Neural cell (in vitro differentiated cells): ENCODE measurements at regions not wholly inside any gene's neighbourhood (a gene's known extent, or its start where the extent isn't known, plus 50 kb on each side); places are given as distances from the start of the nearest gene placed in this dataset.

Experiments used
- H2AFZ ChIP-seq: fragments of 200-600, 300-800 bp; sonication (generic), shearing (Covaris generic); 2 replicates; pipeline ENCODE4 v1.6.0; 2014; ENCODE audit warnings: low read depth, mild to moderate bottlenecking, antibody characterized with exemption, low read length, moderate library complexity
- H3F3A ChIP-seq: fragments of 200-600 bp; shearing (Covaris generic); 2 replicates; pipeline ENCODE4 v1.6.1; 2016; ENCODE audit warnings: mild to moderate bottlenecking, moderate library complexity, mixed read lengths, antibody characterized with exemption, low read length; ENCODE audit not compliant: insufficient read depth, poor library complexity, severe bottlenecking
- H3K27ac ChIP-seq: fragments of 200-600, 300-800 bp; sonication (generic), shearing (Covaris generic); 2 replicates; pipeline ENCODE4 v1.5.1; 2014; ENCODE audit warnings: mild to moderate bottlenecking, low read length, moderate library complexity
- H3K27me3 ChIP-seq: fragments of 300-800, 200-600 bp; sonication (generic), shearing (Covaris generic); 2 replicates; pipeline ENCODE4 v1.6.0; 2014; ENCODE audit warnings: mild to moderate bottlenecking, low read depth, low read length, moderate library complexity; ENCODE audit not compliant: insufficient read depth
- H3K36me3 ChIP-seq: fragments of 300-800, 200-600 bp; sonication (generic), shearing (Covaris generic); 2 replicates; pipeline ENCODE4 v1.5.1; 2014; ENCODE audit warnings: mild to moderate bottlenecking, antibody characterized with exemption, low read length, moderate library complexity; ENCODE audit not compliant: insufficient read depth
- H3K4me2 ChIP-seq: fragments of 300-800, 200-600 bp; sonication (generic), shearing (Covaris generic); 2 replicates; pipeline ENCODE4 v1.6.0; 2014; ENCODE audit warnings: mild to moderate bottlenecking, low read length
- H3K4me3 ChIP-seq: fragments of 300-800, 200-600 bp; sonication (generic), shearing (Covaris generic); 2 replicates; pipeline ENCODE4 v1.5.1; 2014; ENCODE audit warnings: mild to moderate bottlenecking, low read length, moderate library complexity
- H3K79me2 ChIP-seq: fragments of 200-600 bp; shearing (Covaris generic); replicated peaks from 2 replicates; pipeline ENCODE4 v1.6.0; 2014; ENCODE audit warnings: mild to moderate bottlenecking, low read length, moderate library complexity; ENCODE audit not compliant: insufficient read depth
- H3K9ac ChIP-seq: fragments of 300-800, 200-600 bp; sonication (generic), shearing (Covaris generic); 2 replicates; pipeline ENCODE4 v1.6.1; 2016; ENCODE audit warnings: mild to moderate bottlenecking, low read length, mixed read lengths
- H3K9me2 ChIP-seq: fragments of 200-600 bp; shearing (Covaris generic); 2 replicates; pipeline ENCODE4 v1.6.1; 2016; ENCODE audit warnings: mild to moderate bottlenecking, low read length, mixed read lengths; ENCODE audit not compliant: insufficient read depth
- H3K9me3 ChIP-seq: fragments of 200-600, 300-800 bp; sonication (generic), shearing (Covaris generic); 2 replicates; pipeline ENCODE4 v1.6.1; 2016; ENCODE audit warnings: mild to moderate bottlenecking, mixed run types, low read length, moderate library complexity, mixed read lengths
- H4K20me1 ChIP-seq: fragments of 200-600 bp; shearing (Covaris generic); 2 replicates; pipeline ENCODE4 v1.6.1; 2016; ENCODE audit warnings: mild to moderate bottlenecking, mixed run types; ENCODE audit not compliant: insufficient read depth
- CTCF ChIP-seq: fragments of 450-650 bp; IDR thresholded peaks from 2 replicates; pipeline ENCODE4 v1.5.1; 2014; ENCODE audit warnings: antibody characterized with exemption, mild to moderate bottlenecking, moderate library complexity; ENCODE audit not compliant: poor library complexity, severe bottlenecking
- EP300 ChIP-seq: fragments of 450-650 bp; conservative IDR thresholded peaks from 2 replicates; pipeline ENCODE4 v1.6.1; 2014; ENCODE audit warnings: antibody characterized with exemption, mild to moderate bottlenecking, moderate library complexity; ENCODE audit not compliant: poor library complexity, severe bottlenecking
- EZH2 ChIP-seq: fragments of 200-600, 300-800 bp; shearing (Covaris generic), sonication (generic); IDR thresholded peaks from 2 replicates; pipeline ENCODE4 v1.6.1; 2014; ENCODE audit warnings: antibody characterized with exemption, low read length, borderline replicate concordance, mild to moderate bottlenecking; ENCODE audit not compliant: insufficient read depth, poor library complexity, severe bottlenecking
- MXI1 ChIP-seq: fragments of 450-650 bp; conservative IDR thresholded peaks from 2 replicates; pipeline ENCODE4 v1.6.1; 2014; ENCODE audit warnings: antibody characterized with exemption, mild to moderate bottlenecking; ENCODE audit not compliant: poor library complexity, severe bottlenecking
- POLR2AphosphoS5 ChIP-seq: IDR thresholded peaks from 2 replicates; pipeline ENCODE4 v1.6.1; 2012
- RAD21 ChIP-seq: fragments of 450-650 bp; conservative IDR thresholded peaks from 2 replicates; pipeline ENCODE4 v1.6.1; 2014; ENCODE audit warnings: antibody characterized with exemption, mild to moderate bottlenecking, moderate library complexity
- REST ChIP-seq: IDR thresholded peaks from 2 replicates; pipeline ENCODE4 v1.6.1; 2012; ENCODE audit warnings: borderline replicate concordance
- SMC3 ChIP-seq: fragments of 450-650 bp; conservative IDR thresholded peaks from 2 replicates; pipeline ENCODE4 v1.6.1; 2014; ENCODE audit warnings: antibody characterized with exemption, mild to moderate bottlenecking, moderate library complexity; ENCODE audit not compliant: poor library complexity
- TAF1 ChIP-seq: IDR thresholded peaks from 2 replicates; pipeline ENCODE4 v1.6.1; 2012; ENCODE audit warnings: low read depth

- no peak for TF ChIP-seq POLR2AphosphoS5
- TF ChIP-seq CTCF: no peak
- TF ChIP-seq EP300: no peak
- TF ChIP-seq MXI1: no peak
- no peak for TF ChIP-seq EZH2
- TF ChIP-seq REST: no peak
- TF ChIP-seq TAF1: no peak
- no peak for TF ChIP-seq RAD21
- no peak for TF ChIP-seq SMC3
These were observed 914.6 kb downstream of the LTN1 start for GRCh38 chr21:28078126-28078525.

GRCh38 chr21:28074676-28075075, 918.0 kb downstream of the LTN1 start:
- Histone ChIP-seq H3K9ac (no peak overlapping the region), H3K4me3 (no peak overlapping the region), H4K20me1 (no peaks in the 10 kb centered on the region), H3K27ac (no peak overlapping the region), H2AFZ (no peak overlapping the region), H3F3A (no peaks in the 10 kb centered on the region), H3K9me2 (no peaks in the 10 kb centered on the region), H3K4me2 (no peak overlapping the region), H3K9me3 (no peaks in the 10 kb centered on the region), H3K27me3 (no peaks in the 10 kb centered on the region), H3K79me2 (no peaks in the 10 kb centered on the region), H3K36me3 (no peaks in the 10 kb centered on the region)
- TF ChIP-seq REST: no peak
- TF ChIP-seq SMC3: no peak
- TF ChIP-seq POLR2AphosphoS5: no peak
- no peak for TF ChIP-seq CTCF
- TF ChIP-seq RAD21: no peak
- TF ChIP-seq EP300: no peak
- no peak for TF ChIP-seq EZH2
- no peak for TF ChIP-seq MXI1
- TF ChIP-seq TAF1: no peak

More at GRCh38 chr21:28078126-28078525, 914.6 kb downstream of the LTN1 start:
- H3F3A ChIP-seq: no peaks in the 10 kb centered on the region
- H3K9me3 ChIP-seq: no peaks in the 10 kb centered on the region
- H3K27ac ChIP-seq: no peak overlapping the region
- H3K27me3 ChIP-seq: no peaks in the 10 kb centered on the region
- no peaks in the 10 kb centered on the region for H4K20me1 ChIP-seq
- no peaks in the 10 kb centered on the region for H3K36me3 ChIP-seq
- no peak overlapping the region for H3K9ac ChIP-seq
- no peak overlapping the region for H3K4me2 ChIP-seq
- no peak overlapping the region for H3K4me3 ChIP-seq
- H2AFZ ChIP-seq: no peak overlapping the region
- no peaks in the 10 kb centered on the region for H3K9me2 ChIP-seq
- H3K79me2 ChIP-seq: no peaks in the 10 kb centered on the region
